ENCODE measurements at regions not wholly inside any gene's neighbourhood (a gene's known extent, or its start where the extent isn't known, plus 50 kb on each side); places are given as distances from the start of the nearest gene placed in this dataset.

GRCh38 chr3:147775816-147776530 is 366.8 kb downstream of the ZIC1 start:
- 76 to 81% (median 78%) methylated on average over 4 of the region's 4 CpGs for WGBS, 5 donors
- DNase-seq = no peak
- intact Hi-C loops (cut with DNase I; ENCODE audit: low total_unique reads) = no loop called here

GRCh38 chr3:147793841-147794240 is 384.7 kb downstream of the ZIC1 start:
- no peaks in the 10 kb centered on the region for H3K27me3 ChIP-seq (replicated peaks in 1 of 7)
- WGBS, 5 donors = 66 to 80% (median 71%) methylated on average over 2 of the region's 2 CpGs
- DNase-seq = no peak
- H3K4me1 ChIP-seq = no peaks in the 10 kb centered on the region
- H3K9me3 ChIP-seq = no peaks in the 10 kb centered on the region
- no peaks in the 10 kb centered on the region for H3K36me3 ChIP-seq
- H3K4me3 ChIP-seq = no peak overlapping the region
- TF ChIP-seq POLR2AphosphoS5 (IDR thresholded peaks at IDR 0.05) (no peak), POLR2A (IDR thresholded peaks at IDR 0.05) (no peak), CTCF (IDR thresholded peaks at IDR 0.05 in 8 of 11, conservative IDR thresholded peaks at IDR 0.05 in 3 of 11) (no peak)
- intact Hi-C loops (cut with DNase I; ENCODE audit: low total_unique reads) = no loop called here
- H3K27ac ChIP-seq = no peak overlapping the region

More at GRCh38 chr3:147775816-147776530, 366.8 kb downstream of the ZIC1 start:
- no peaks in the 10 kb centered on the region for H3K27me3 ChIP-seq (replicated peaks in 1 of 7)
- H3K4me1 ChIP-seq = no peaks in the 10 kb centered on the region
- no peaks in the 10 kb centered on the region for H3K36me3 ChIP-seq
- no peak overlapping the region for H3K4me3 ChIP-seq
- H3K27ac ChIP-seq = no peak overlapping the region
- TF ChIP-seq CTCF (IDR thresholded peaks at IDR 0.05 in 8 of 11, conservative IDR thresholded peaks at IDR 0.05 in 3 of 11) (no peak), POLR2AphosphoS5 (IDR thresholded peaks at IDR 0.05) (no peak), POLR2A (IDR thresholded peaks at IDR 0.05) (no peak)
- peaks cover 0 to 6% (median 0%) of the 10 kb centered on the region in 8 donors for H3K9me3 ChIP-seq

GRCh38 chr3:147794596-147794995 is 385.4 kb downstream of the ZIC1 start:
- Histone ChIP-seq H3K27me3 (replicated peaks in 1 of 7) (no peaks in the 10 kb centered on the region), H3K9me3 (no peaks in the 10 kb centered on the region), H3K27ac (no peak overlapping the region), H3K4me1 (no peaks in the 10 kb centered on the region), H3K36me3 (no peaks in the 10 kb centered on the region), H3K4me3 (no peak overlapping the region)
- TF ChIP-seq CTCF (IDR thresholded peaks at IDR 0.05 in 8 of 11, conservative IDR thresholded peaks at IDR 0.05 in 3 of 11) (no peak), POLR2AphosphoS5 (IDR thresholded peaks at IDR 0.05) (no peak), POLR2A (IDR thresholded peaks at IDR 0.05) (no peak)
- intact Hi-C loops (cut with DNase I; ENCODE audit: low total_unique reads) = no loop called here
- 81 to 89% (median 82%) methylated on average over 3 of the region's 3 CpGs for whole genome bisulfite sequencing, 5 donors
- no peak for DNase-seq

GRCh38 chr3:147795418-147795817 is 386.3 kb downstream of the ZIC1 start:
- TF ChIP-seq POLR2A (IDR thresholded peaks at IDR 0.05) (no peak), CTCF (IDR thresholded peaks at IDR 0.05 in 8 of 11, conservative IDR thresholded peaks at IDR 0.05 in 3 of 11) (no peak), POLR2AphosphoS5 (IDR thresholded peaks at IDR 0.05) (no peak)
- H3K27ac ChIP-seq = no peak overlapping the region
- intact Hi-C loops (cut with DNase I; ENCODE audit: low total_unique reads) = no loop called here
- H3K4me1 ChIP-seq = no peaks in the 10 kb centered on the region
- H3K9me3 ChIP-seq = no peaks in the 10 kb centered on the region
- no peaks in the 10 kb centered on the region for H3K36me3 ChIP-seq
- no peaks in the 10 kb centered on the region for H3K27me3 ChIP-seq (replicated peaks in 1 of 7)
- no peak for DNase-seq
- 63 to 83% (median 79%) methylated on average over 1 of the region's 1 CpG for WGBS, 5 donors
- no peak overlapping the region for H3K4me3 ChIP-seq
